ENCODE measurements at regions not wholly inside any gene's neighbourhood (a gene's known extent, or its start where the extent isn't known, plus 50 kb on each side); places are given as distances from the start of the nearest gene placed in this dataset.
"Not testable (repeated sequence)": the region's sequence is repeated elsewhere in the genome, so short reads cannot be mapped to it uniquely, and the experiment has no call there.

- no peak for DNase-seq (ENCODE audit: low read depth in 2 of 2)
These were observed 409.4 kb upstream of the PPP2R3A start for GRCh38 chr3:135556174-135556573.

DNA sequence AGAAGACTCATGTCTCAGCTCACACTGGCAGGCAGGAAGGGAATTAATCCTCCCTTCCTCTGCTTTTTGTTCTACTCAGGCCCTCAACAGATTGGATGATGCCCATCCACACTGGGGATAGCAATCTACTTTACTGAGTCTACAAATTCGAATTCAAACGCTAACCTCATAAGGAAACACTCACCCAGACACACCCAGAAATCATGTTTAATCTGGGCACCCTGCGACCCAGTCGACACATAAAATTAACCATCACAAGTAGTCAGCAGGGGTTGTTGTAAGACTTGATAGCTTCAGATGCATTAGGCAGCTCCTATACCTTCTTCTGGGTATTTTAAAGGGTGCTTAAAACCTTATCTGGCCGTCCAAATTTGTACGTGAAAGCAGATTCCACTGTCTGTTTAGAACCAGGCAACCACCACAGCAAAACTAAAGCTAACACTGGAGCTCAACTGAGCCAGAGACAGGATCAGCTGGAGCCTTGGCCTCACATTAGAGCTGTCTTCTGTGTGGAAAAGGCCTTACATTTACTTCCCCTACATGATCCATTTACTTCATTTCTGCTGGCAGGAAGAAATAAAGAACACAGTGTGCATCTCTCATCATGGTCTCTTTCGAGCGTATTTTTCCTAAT is 407.3 kb upstream of the PPP2R3A start:
- DNase-seq (ENCODE audit: low read depth in 2 of 2) = no peak

GRCh38 chr3:135558906-135559305 is 406.6 kb upstream of the PPP2R3A start:
- DNase-seq (ENCODE audit: low read depth in 2 of 2) = no peak

- no peak for DNase-seq (ENCODE audit: low read depth in 2 of 2)
These were observed 405.7 kb upstream of the PPP2R3A start for GRCh38 chr3:135559802-135560201.

GRCh38 chr3:135560847-135561246 is 404.7 kb upstream of the PPP2R3A start:
- no peak for DNase-seq (ENCODE audit: low read depth in 2 of 2)

GRCh38 chr3:135564696-135565095 is 400.8 kb upstream of the PPP2R3A start:
- no peak for DNase-seq (ENCODE audit: low read depth in 2 of 2)

- no peak for DNase-seq (ENCODE audit: low read depth in 2 of 2)
These were observed 400.0 kb upstream of the PPP2R3A start for GRCh38 chr3:135565546-135565945.

- no peak for DNase-seq (ENCODE audit: low read depth in 2 of 2)
These were observed 398.3 kb upstream of the PPP2R3A start for GRCh38 chr3:135567223-135567622.

DNA sequence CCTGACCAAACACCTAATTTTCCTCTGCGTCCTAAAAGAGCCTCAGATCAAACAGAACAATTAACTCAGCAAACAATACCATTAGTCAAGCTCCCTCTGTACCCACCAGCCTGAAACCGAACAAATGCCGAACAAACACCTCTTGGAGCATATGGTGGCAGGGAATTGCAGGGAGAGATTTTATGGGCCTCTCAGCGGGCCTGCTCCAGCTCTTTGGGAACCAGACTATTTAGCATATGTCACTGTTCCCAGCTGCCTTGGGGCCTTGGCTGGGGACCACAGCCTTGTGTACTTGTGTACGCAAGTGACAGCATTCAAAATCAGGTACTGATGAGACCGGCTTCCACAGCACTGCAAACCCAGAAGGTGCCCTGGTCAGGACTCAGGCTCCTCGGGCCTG is 388.8 kb upstream of the PPP2R3A start:
- no peak for DNase-seq (ENCODE audit: low read depth in 2 of 2)

DNA sequence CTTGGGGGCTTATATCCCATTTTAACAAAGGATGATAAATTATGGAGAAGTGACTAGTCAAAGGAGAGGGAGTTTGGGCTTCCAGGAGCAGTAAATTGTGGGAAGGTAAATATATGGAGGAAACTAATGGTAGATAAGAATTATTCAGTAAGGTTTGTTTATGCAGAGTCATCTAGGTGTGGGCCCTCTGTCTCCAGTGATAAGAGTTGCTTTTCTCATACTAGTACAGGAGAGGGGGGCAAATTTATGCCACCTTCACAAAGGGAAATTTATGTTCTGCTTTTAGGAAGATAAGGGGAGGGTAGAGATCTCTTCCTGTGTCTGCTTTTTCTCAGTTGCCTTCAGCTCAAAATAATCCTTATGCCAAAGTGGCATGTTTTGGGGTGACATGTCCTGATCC is 383.7 kb upstream of the PPP2R3A start:
- no peak for DNase-seq (ENCODE audit: low read depth in 2 of 2)

DNA sequence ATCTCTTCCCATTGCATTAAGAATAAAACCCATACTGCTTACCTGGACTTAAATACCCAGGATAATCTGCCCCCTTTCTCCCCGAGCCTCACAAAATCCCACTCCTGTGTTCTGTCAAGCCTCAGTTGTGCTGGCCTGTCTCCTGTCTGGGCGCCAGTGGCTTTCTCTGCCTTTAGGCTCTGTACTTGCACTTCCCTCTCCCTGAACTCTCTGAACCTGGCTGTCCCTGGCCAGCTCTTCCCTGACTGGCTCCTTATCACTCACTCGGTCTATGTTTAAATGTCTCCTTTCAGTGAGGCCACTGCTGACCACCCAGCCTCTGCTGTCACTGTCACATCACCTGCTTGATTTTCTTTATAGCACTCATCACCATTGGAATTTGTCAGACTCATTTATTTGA is 382.7 kb upstream of the PPP2R3A start:
- DNase-seq (ENCODE audit: low read depth in 2 of 2) = no peak

DNA sequence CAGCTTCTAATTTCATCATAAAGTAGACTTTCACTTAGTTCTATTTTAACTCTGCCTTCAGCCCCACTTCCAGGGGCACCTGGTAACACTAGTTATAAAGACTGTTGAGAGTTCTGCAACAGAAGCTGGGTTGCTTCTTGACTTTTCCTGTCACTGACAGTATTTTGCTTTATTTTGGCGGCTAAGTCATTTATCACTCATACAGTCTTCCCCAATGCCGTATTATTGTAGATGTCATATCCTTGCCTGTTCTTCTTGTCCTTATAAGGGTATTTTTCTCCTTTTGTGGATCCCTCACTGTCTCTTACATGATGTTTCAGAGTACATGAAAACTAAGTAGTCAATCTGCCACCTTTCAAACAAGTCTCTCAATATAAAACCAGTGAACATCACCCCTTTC is 369.0 kb upstream of the PPP2R3A start:
- no peak for DNase-seq (ENCODE audit: low read depth in 2 of 2)

GRCh38 chr3:135597855-135598254 is 367.7 kb upstream of the PPP2R3A start:
- DNase-seq (ENCODE audit: low read depth in 2 of 2) = no peak

DNA sequence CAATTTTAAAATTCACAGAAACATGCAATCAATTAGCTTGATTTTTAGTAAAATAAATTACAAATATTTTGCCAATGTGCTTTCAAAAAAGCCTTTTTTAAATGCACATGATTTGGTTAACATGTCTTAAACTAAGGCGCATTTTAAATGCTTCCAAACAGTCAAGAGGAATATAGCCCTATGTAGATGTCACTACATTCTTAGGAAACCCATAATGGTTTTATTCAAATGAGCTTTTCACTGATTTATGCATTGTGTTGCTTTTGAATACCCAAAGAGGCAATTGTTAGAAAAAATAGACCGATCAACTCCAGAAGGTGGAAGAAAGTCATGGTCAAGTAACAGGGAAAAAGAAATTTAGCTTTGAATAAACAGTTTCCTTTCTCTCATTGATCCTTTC is 366.9 kb upstream of the PPP2R3A start:
- no peak for DNase-seq (ENCODE audit: low read depth in 2 of 2)

GRCh38 chr3:135604512-135604911 is 361.0 kb upstream of the PPP2R3A start:
- DNase-seq (ENCODE audit: low read depth in 2 of 2) = not testable (repeated sequence)

DNA sequence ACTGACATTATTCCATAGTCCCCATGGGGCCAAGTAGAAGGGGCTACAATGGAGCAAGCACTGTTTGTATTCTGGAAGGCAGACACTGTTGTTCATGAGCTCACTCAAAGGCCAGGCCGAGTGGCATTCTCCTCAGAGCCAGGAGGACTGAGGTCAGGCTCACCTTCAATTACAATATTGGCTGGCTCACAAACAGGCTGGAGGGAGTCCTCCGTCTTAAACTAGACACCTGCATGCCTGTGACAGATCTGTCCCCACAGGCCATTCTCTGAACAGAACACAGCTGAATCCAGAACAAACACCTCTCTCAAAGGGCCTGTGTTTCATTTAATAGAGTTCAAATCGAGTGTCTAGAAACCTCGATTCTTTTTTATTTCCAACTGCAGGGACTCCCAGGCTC is 347.4 kb upstream of the PPP2R3A start:
- DNase-seq (ENCODE audit: low read depth in 2 of 2) = no peak

DNA sequence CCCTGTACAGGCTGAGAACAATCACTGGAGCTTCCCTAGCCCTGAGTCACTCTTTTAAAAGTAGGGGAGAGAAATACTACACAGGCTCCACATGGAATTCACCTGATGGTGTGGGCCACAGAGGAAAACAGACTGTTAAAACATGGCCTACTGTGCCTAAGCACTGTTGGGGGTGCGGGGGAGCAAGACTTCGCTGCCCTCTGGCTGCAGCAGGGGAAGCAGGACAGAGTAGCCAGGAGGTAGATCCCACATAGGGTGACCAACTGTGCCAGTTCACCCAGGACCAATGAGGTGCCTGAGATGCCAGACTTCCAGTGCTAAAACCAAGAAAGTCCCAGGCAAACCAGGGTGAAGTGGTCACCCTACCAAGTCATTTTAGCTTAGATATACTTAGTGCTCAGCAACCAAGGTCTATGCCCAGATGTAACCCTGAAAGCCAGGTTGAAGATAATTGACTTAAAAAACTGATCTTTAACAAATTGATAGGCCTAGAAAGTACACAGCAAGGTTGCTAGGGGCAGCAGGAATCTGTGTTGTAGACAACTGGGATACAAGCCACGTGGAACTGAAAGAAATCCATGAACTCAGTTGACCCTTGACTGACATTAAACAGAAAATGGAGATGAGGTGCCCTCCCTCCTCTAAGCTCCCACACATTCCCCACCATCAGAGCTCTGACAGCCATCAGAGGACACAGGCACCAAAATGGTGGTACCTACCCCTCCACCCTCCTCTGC is 344.2 kb upstream of the PPP2R3A start:
- DNase-seq (ENCODE audit: low read depth in 2 of 2) = no peak

DNA sequence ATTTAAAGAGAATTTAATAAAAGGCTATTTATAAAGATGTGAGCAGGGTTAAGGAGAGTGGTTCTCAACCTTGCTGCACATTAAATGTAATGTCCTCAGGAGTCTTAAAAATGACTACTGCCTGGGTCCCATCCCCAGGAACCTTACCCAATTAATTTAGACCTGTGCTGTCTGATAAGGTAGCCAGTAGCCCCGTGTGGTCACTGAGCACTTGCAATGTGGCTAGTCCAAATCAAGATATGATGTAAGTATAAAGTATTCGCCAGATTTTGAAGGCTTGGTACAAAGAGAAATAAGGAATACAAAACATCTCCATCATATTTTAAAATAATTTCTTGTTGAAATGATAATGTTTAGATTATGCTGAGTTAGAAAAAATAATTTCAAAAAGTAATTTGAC is 343.3 kb upstream of the PPP2R3A start:
- DNase-seq (ENCODE audit: low read depth in 2 of 2) = no peak

GRCh38 chr3:135622656-135623055 is 342.9 kb upstream of the PPP2R3A start:
- no peak for DNase-seq (ENCODE audit: low read depth in 2 of 2)

- DNase-seq (ENCODE audit: low read depth in 2 of 2) = no peak
These were observed 342.0 kb upstream of the PPP2R3A start for GRCh38 chr3:135623558-135623957.

- no peak for DNase-seq (ENCODE audit: low read depth in 2 of 2)
These were observed 338.5 kb upstream of the PPP2R3A start for GRCh38 chr3:135627057-135627456.

DNA sequence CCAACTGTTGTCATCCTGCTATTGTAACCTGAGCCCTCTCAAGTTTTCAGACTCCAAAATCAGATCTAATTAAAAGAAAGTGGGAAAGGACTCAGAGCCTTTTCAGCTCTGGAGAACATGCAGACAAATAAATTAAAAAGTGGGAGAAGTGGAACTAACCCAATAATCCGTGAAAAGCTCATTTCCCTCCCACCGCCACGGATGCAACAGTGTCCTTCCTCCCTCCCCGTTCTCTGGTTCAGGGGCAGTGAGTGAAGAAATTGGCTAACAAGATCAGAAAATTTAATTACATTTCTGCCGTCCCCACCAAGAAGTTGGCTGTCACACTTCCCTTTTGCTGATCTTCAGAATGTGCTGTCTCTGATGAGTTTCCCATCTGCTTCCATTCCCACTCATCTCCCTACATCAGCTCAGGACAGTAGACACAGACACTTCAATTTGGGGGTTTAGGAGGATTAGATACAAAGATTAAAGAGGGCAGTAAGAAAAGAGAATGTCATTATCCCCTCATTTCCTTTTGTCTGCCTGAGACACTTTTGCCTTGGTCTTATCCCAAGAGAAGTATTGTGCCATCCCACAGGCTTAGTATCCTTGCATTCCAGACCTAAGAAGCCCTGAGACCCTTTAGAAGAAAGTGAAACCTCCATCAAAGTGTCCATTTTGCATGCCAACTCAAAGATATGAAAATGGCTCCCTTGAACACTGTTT is 335.7 kb upstream of the PPP2R3A start:
- DNase-seq (ENCODE audit: low read depth in 2 of 2) = no peak

GRCh38 chr3:135632556-135633065 is 332.9 kb upstream of the PPP2R3A start:
- no peak for DNase-seq (ENCODE audit: low read depth in 2 of 2)
